ENCODE measurements at regions not wholly inside any gene's neighbourhood (a gene's known extent, or its start where the extent isn't known, plus 50 kb on each side); places are given as distances from the start of the nearest gene placed in this dataset.

GRCh38 chr12:97038834-97039233 is 131.8 kb downstream of the NEDD1 start:
- TF ChIP-seq, protein P1, sequence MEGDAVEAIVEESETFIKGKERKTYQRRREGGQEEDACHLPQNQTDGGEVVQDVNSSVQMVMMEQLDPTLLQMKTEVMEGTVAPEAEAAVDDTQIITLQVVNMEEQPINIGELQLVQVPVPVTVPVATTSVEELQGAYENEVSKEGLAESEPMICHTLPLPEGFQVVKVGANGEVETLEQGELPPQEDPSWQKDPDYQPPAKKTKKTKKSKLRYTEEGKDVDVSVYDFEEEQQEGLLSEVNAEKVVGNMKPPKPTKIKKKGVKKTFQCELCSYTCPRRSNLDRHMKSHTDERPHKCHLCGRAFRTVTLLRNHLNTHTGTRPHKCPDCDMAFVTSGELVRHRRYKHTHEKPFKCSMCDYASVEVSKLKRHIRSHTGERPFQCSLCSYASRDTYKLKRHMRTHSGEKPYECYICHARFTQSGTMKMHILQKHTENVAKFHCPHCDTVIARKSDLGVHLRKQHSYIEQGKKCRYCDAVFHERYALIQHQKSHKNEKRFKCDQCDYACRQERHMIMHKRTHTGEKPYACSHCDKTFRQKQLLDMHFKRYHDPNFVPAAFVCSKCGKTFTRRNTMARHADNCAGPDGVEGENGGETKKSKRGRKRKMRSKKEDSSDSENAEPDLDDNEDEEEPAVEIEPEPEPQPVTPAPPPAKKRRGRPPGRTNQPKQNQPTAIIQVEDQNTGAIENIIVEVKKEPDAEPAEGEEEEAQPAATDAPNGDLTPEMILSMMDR (IDR thresholded peaks at IDR 0.05; ENCODE audit: low read depth, low read length, poor library complexity, severe bottlenecking): no peak
- no peak for TF ChIP-seq EZH2phosphoT487 (IDR thresholded peaks at IDR 0.05; ENCODE audit: borderline replicate concordance, low read length)
- Histone ChIP-seq H3K27ac (ENCODE audit: low read depth, low read length) (no peak overlapping the region), H3K36me3 (ENCODE audit: control insufficient read depth, low read length) (no peaks in the 10 kb centered on the region), H3K79me2 (ENCODE audit: control insufficient read depth, low read length) (no peaks in the 10 kb centered on the region), H3K4me3 (ENCODE audit: low read length) (no peak overlapping the region), H3K27me3 (ENCODE audit: control insufficient read depth, low read length) (no peaks in the 10 kb centered on the region), H3F3A (ENCODE audit: control insufficient read depth, insufficient read depth) (no peaks in the 10 kb centered on the region), H3K9me3 (ENCODE audit: control insufficient read depth, insufficient read depth, low read length) (no peaks in the 10 kb centered on the region), H3K4me1 (ENCODE audit: control insufficient read depth, low read length) (no peaks in the 10 kb centered on the region), H3K9me2 (replicated peaks; ENCODE audit: control insufficient read depth, low read length) (no peaks in the 10 kb centered on the region), H4K20me1 (ENCODE audit: control insufficient read depth, insufficient read depth, low read depth, low read length) (no peaks in the 10 kb centered on the region), H3K4me2 (ENCODE audit: low read length) (no peak overlapping the region)

GRCh38 chr12:97046901-97047300 is 139.8 kb downstream of the NEDD1 start:
- Histone ChIP-seq H3K4me2 (ENCODE audit: low read length) (no peak overlapping the region), H3K4me1 (ENCODE audit: control insufficient read depth, low read length) (no peaks in the 10 kb centered on the region), H3F3A (ENCODE audit: control insufficient read depth, insufficient read depth) (no peaks in the 10 kb centered on the region), H3K9me2 (replicated peaks; ENCODE audit: control insufficient read depth, low read length) (no peaks in the 10 kb centered on the region), H3K4me3 (ENCODE audit: low read length) (no peak overlapping the region), H3K27ac (ENCODE audit: low read depth, low read length) (no peak overlapping the region), H3K27me3 (ENCODE audit: control insufficient read depth, low read length) (no peaks in the 10 kb centered on the region), H3K9me3 (ENCODE audit: control insufficient read depth, insufficient read depth, low read length) (no peaks in the 10 kb centered on the region), H3K36me3 (ENCODE audit: control insufficient read depth, low read length) (no peaks in the 10 kb centered on the region), H4K20me1 (ENCODE audit: control insufficient read depth, insufficient read depth, low read depth, low read length) (no peaks in the 10 kb centered on the region), H3K79me2 (ENCODE audit: control insufficient read depth, low read length) (no peaks in the 10 kb centered on the region)
- no peak for TF ChIP-seq EZH2phosphoT487 (IDR thresholded peaks at IDR 0.05; ENCODE audit: borderline replicate concordance, low read length)
- TF ChIP-seq, protein P1 (IDR thresholded peaks at IDR 0.05; ENCODE audit: low read depth, low read length, poor library complexity, severe bottlenecking): no peak

- Histone ChIP-seq H3K9me3 (ENCODE audit: control insufficient read depth, insufficient read depth, low read length) (no peaks in the 10 kb centered on the region), H3F3A (ENCODE audit: control insufficient read depth, insufficient read depth) (no peaks in the 10 kb centered on the region), H3K4me1 (ENCODE audit: control insufficient read depth, low read length) (no peaks in the 10 kb centered on the region), H3K79me2 (ENCODE audit: control insufficient read depth, low read length) (no peaks in the 10 kb centered on the region), H3K4me3 (ENCODE audit: low read length) (no peak overlapping the region), H3K36me3 (ENCODE audit: control insufficient read depth, low read length) (no peaks in the 10 kb centered on the region), H3K27me3 (ENCODE audit: control insufficient read depth, low read length) (no peaks in the 10 kb centered on the region), H3K9me2 (replicated peaks; ENCODE audit: control insufficient read depth, low read length) (no peaks in the 10 kb centered on the region), H4K20me1 (ENCODE audit: control insufficient read depth, insufficient read depth, low read depth, low read length) (no peaks in the 10 kb centered on the region), H3K27ac (ENCODE audit: low read depth, low read length) (no peak overlapping the region), H3K4me2 (ENCODE audit: low read length) (no peak overlapping the region)
- TF ChIP-seq, protein P1 (IDR thresholded peaks at IDR 0.05; ENCODE audit: low read depth, low read length, poor library complexity, severe bottlenecking): no peak
- TF ChIP-seq EZH2phosphoT487 (IDR thresholded peaks at IDR 0.05; ENCODE audit: borderline replicate concordance, low read length): no peak
Measured at GRCh38 chr12:97047361-97047760, 140.3 kb downstream of the NEDD1 start.

All from DOHH2 (cell line).